ENCODE measurements at regions not wholly inside any gene's neighbourhood (a gene's known extent, or its start where the extent isn't known, plus 50 kb on each side); places are given as distances from the start of the nearest gene placed in this dataset.
A peak's percentile ranks its signal among the peaks of the same experiment; 100 is the strongest.

DNA sequence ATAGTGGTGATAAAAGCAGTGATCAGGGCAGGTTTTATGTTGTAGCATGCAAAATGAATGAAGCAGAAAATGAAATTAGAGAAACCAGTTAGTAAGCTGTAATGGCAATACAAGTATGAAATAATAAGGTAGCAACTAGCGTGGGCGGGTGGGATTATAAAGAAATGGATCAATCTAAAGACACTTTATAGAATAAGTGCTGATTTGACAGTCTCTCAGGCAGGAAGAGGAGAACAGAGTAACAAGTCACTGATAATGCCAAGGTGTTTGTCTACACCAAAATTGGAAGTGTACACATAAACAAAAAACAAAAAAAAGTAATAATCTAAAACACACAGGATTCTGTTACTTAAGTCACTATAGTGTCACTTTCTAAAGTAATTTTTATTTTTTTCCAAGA, 51.0 kb upstream of the PCBP1 start:
- peaks cover 6% of the 10 kb centered on the region for H3K36me3 Mint-ChIP-seq (ENCODE audit: low read depth)
- Histone ChIP-seq H3K27ac (ENCODE audit: low read depth, low read length) (no peak overlapping the region), H3K4me1 (ENCODE audit: control insufficient read depth, insufficient read depth, low read length) (peaks cover 17% of the 10 kb centered on the region), H3K9me3 (ENCODE audit: control insufficient read depth, low read length) (no peaks in the 10 kb centered on the region), H3K4me3 (ENCODE audit: low read length) (no peak overlapping the region), H3K27me3 (ENCODE audit: control insufficient read depth, insufficient read depth, low read length, poor library complexity, severe bottlenecking) (no peaks in the 10 kb centered on the region), H3K36me3 (ENCODE audit: control insufficient read depth, insufficient read depth, low read length) (peaks cover 4% of the 10 kb centered on the region), H3K9ac (ENCODE audit: extremely low read depth, low read length, poor library complexity, severe bottlenecking) (no peak overlapping the region)
- no peak for TF ChIP-seq CTCF (conservative IDR thresholded peaks at IDR 0.05)
- WGBS, 2 experiments (ENCODE audit: insufficient coverage in 1 of 2, insufficient read length in 1 of 2) = 84 to 95% methylated on average over 2 of the region's 2 CpGs
- no peaks in the 10 kb centered on the region for H3K9me3 Mint-ChIP-seq
- H3K4me1 Mint-ChIP-seq = peaks cover 39% of the 10 kb centered on the region
- no peaks in the 10 kb centered on the region for H3K27me3 Mint-ChIP-seq (ENCODE audit: insufficient read depth)
- DNase-seq = no peak
- no peak overlapping the region for H3K4me3 Mint-ChIP-seq
- H3K27ac Mint-ChIP-seq = no peak overlapping the region

- H3K9me3 Mint-ChIP-seq = no peaks in the 10 kb centered on the region
- no peak for DNase-seq
- H3K27ac Mint-ChIP-seq = peak overlapping the region; percentile 38
- no peaks in the 10 kb centered on the region for H3K27me3 Mint-ChIP-seq (ENCODE audit: insufficient read depth)
- Histone ChIP-seq H3K36me3 (ENCODE audit: control insufficient read depth, insufficient read depth, low read length) (peaks cover 4% of the 10 kb centered on the region), H3K4me3 (ENCODE audit: low read length) (no peak overlapping the region), H3K27ac (ENCODE audit: low read depth, low read length) (no peak overlapping the region), H3K9ac (ENCODE audit: extremely low read depth, low read length, poor library complexity, severe bottlenecking) (no peak overlapping the region), H3K27me3 (ENCODE audit: control insufficient read depth, insufficient read depth, low read length, poor library complexity, severe bottlenecking) (no peaks in the 10 kb centered on the region), H3K4me1 (ENCODE audit: control insufficient read depth, insufficient read depth, low read length) (peaks cover 17% of the 10 kb centered on the region), H3K9me3 (ENCODE audit: control insufficient read depth, low read length) (no peaks in the 10 kb centered on the region)
- peaks cover 43% of the 10 kb centered on the region for H3K4me1 Mint-ChIP-seq
- WGBS, 2 experiments (ENCODE audit: insufficient coverage in 1 of 2, insufficient read length in 1 of 2) = 79 to 100% methylated on average over 1 of the region's 1 CpG
- no peak overlapping the region for H3K4me3 Mint-ChIP-seq
- no peak for TF ChIP-seq CTCF (conservative IDR thresholded peaks at IDR 0.05)
- H3K36me3 Mint-ChIP-seq (ENCODE audit: low read depth) = peaks cover 8% of the 10 kb centered on the region
Measured at GRCh38 chr2:70035344-70035844, 51.9 kb upstream of the PCBP1 start.

GRCh38 chr2:70030724-70031420, 56.4 kb upstream of the PCBP1 start:
- H3K4me3 ChIP-seq (ENCODE audit: low read length) = no peak overlapping the region
- no peak overlapping the region for H3K9ac ChIP-seq (ENCODE audit: extremely low read depth, low read length, poor library complexity, severe bottlenecking)
- peaks cover 10% of the 10 kb centered on the region for H3K36me3 Mint-ChIP-seq (ENCODE audit: low read depth)
- no peaks in the 10 kb centered on the region for H3K9me3 Mint-ChIP-seq
- no peak overlapping the region for H3K27ac ChIP-seq (ENCODE audit: low read depth, low read length)
- peaks cover 15% of the 10 kb centered on the region for H3K4me1 ChIP-seq (ENCODE audit: control insufficient read depth, insufficient read depth, low read length)
- DNase-seq = no peak
- TF ChIP-seq CTCF (conservative IDR thresholded peaks at IDR 0.05) = no peak
- peak overlapping the region; percentile 95 for H3K27ac Mint-ChIP-seq
- no peaks in the 10 kb centered on the region for H3K27me3 Mint-ChIP-seq (ENCODE audit: insufficient read depth)
- no peaks in the 10 kb centered on the region for H3K27me3 ChIP-seq (ENCODE audit: control insufficient read depth, insufficient read depth, low read length, poor library complexity, severe bottlenecking)
- no peaks in the 10 kb centered on the region for H3K9me3 ChIP-seq (ENCODE audit: control insufficient read depth, low read length)
- 100% methylated on average over 1 of the region's 1 CpG; no CpG with 5 or more reads in 1 of the 2 experiments for WGBS, 2 experiments (ENCODE audit: insufficient coverage in 1 of 2, insufficient read length in 1 of 2)
- H3K4me1 Mint-ChIP-seq = peaks cover 46% of the 10 kb centered on the region
- no peaks in the 10 kb centered on the region for H3K36me3 ChIP-seq (ENCODE audit: control insufficient read depth, insufficient read depth, low read length)
- no peak overlapping the region for H3K4me3 Mint-ChIP-seq
